ENCODE measurements at regions not wholly inside any gene's neighbourhood (a gene's known extent, or its start where the extent isn't known, plus 50 kb on each side); places are given as distances from the start of the nearest gene placed in this dataset.

DNA sequence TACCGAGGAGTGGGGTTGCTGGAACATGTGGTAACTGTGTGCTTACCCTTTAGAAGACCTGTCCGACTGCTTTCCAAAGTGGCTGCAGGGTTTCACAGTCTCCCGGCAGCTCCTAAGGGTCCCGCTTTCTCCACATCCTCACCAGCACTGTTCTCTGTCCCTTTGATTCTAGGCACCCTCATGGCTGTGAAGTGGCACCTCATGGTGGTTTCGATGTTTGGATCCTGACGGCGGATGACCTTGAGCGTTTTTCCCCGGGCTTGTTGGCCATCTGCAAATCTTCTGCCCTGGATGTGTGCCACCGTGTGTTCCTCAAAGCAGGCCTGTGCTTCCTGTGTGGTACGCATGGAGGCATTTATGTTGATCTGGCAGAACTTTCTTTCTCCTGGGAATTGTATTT lies 292.5 kb upstream of the HDAC4 start:
- H3K36me3 ChIP-seq (ENCODE audit: control insufficient read depth in 2 of 2, insufficient read depth in 2 of 2, low read length in 1 of 2): no peaks in the 10 kb centered on the region
- no peak for DNase-seq (ENCODE audit: low read depth in 6 of 9, low spot score in 9 of 9)

GRCh38 chr2:239692919-239693318 lies 292.1 kb upstream of the HDAC4 start:
- peaks cover 0 to 4% of the 10 kb centered on the region in 2 donors for H3K9me3 ChIP-seq (ENCODE audit: control insufficient read depth in 2 of 2, insufficient read depth in 1 of 2, low read length in 1 of 2)
- DNase-seq (ENCODE audit: low read depth in 6 of 9, low spot score in 9 of 9): no peak
- H3K4me1 ChIP-seq (ENCODE audit: control insufficient read depth in 2 of 2, insufficient read depth in 2 of 2, low read length in 2 of 2): peaks cover 0 to 2% of the 10 kb centered on the region in 2 donors
- no peak overlapping the region for H3K27ac ChIP-seq (ENCODE audit: low read depth in 1 of 2, low read length in 1 of 2)
- 95% methylated on average over 7 of the region's 7 CpGs for WGBS
- no peaks in the 10 kb centered on the region for H3K36me3 ChIP-seq (ENCODE audit: control insufficient read depth in 2 of 2, insufficient read depth in 2 of 2, low read length in 1 of 2)
- H3K27me3 ChIP-seq (ENCODE audit: control insufficient read depth in 2 of 2, insufficient read depth in 1 of 2, low read length in 1 of 2): peaks cover 2 to 3% of the 10 kb centered on the region in 2 donors
- no peak overlapping the region for H3K4me3 ChIP-seq (ENCODE audit: low read length in 2 of 2)

More for the DNA sequence above, 292.5 kb upstream of the HDAC4 start:
- Histone ChIP-seq H3K27ac (ENCODE audit: low read depth in 1 of 2, low read length in 1 of 2) (no peak overlapping the region), H3K9me3 (ENCODE audit: control insufficient read depth in 2 of 2, insufficient read depth in 1 of 2, low read length in 1 of 2) (peaks cover 0 to 4% of the 10 kb centered on the region in 2 donors), H3K4me3 (ENCODE audit: low read length in 2 of 2) (no peak overlapping the region), H3K27me3 (ENCODE audit: control insufficient read depth in 2 of 2, insufficient read depth in 1 of 2, low read length in 1 of 2) (peaks cover 0 to 2% of the 10 kb centered on the region in 2 donors), H3K4me1 (ENCODE audit: control insufficient read depth in 2 of 2, insufficient read depth in 2 of 2, low read length in 2 of 2) (peaks cover 0 to 2% of the 10 kb centered on the region in 2 donors)
- 94% methylated on average over 11 of the region's 11 CpGs for WGBS

DNA sequence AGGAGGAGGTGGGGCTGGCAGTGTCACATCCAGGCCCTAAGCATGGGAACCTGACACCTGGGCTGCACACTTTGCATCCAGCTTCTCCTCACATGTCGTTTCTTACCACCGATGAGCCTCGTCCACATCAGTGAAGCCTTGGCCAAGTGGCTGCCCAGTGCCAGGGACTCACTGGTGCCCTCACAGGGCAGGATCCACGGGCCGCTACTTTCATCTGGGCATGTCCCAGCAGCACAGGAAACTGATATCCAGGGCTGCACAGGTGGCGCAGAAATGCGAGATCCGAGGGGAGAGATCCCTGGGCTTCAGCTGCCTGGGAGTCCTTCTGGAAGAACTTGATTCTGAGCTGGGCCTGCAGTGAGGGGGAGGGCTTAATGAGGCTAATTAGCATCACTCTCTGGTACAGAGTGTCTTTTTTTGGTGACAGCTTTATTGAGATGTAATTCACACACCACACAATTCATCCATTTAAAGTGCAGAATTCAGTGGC lies 291.6 kb upstream of the HDAC4 start:
- no peak overlapping the region for H3K4me3 ChIP-seq (ENCODE audit: low read length in 2 of 2)
- WGBS: 92% methylated on average over 8 of the region's 8 CpGs
- no peak for DNase-seq (ENCODE audit: low read depth in 6 of 9, low spot score in 9 of 9)

DNA sequence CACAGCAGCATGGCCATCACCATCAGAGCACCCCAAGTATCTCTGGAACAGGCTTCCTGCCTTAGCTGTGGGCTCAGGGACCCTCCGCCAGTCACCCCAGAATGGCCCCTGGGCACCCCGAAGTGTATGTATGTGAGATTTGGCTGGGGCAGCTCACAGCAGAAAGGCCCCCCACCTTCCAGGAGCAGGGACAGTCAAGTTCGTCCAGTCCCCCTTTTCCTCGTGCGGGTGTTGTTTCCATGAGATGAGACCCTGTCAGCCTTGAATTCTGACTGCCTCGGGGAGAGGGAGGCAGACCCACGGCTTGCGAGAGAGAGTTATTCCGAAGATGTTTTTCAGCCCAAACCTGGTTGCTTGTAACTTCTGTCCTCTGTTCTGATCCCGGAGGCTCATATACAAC lies 290.9 kb upstream of the HDAC4 start:
- Histone ChIP-seq H3K27ac (ENCODE audit: low read depth in 1 of 2, low read length in 1 of 2) (no peak overlapping the region), H3K4me3 (ENCODE audit: low read length in 2 of 2) (no peak overlapping the region), H3K27me3 (ENCODE audit: control insufficient read depth in 2 of 2, insufficient read depth in 1 of 2, low read length in 1 of 2) (peaks cover 2 to 5% of the 10 kb centered on the region in 2 donors), H3K9me3 (ENCODE audit: control insufficient read depth in 2 of 2, insufficient read depth in 1 of 2, low read length in 1 of 2) (no peaks in the 10 kb centered on the region), H3K36me3 (ENCODE audit: control insufficient read depth in 2 of 2, insufficient read depth in 2 of 2, low read length in 1 of 2) (no peaks in the 10 kb centered on the region), H3K4me1 (ENCODE audit: control insufficient read depth in 2 of 2, insufficient read depth in 2 of 2, low read length in 2 of 2) (peaks cover 0 to 2% of the 10 kb centered on the region in 2 donors)
- 95% methylated on average over 10 of the region's 10 CpGs for WGBS
- no peak for DNase-seq (ENCODE audit: low read depth in 6 of 9, low spot score in 9 of 9)

More for the DNA sequence above, 291.6 kb upstream of the HDAC4 start:
- H3K4me1 ChIP-seq (ENCODE audit: control insufficient read depth in 2 of 2, insufficient read depth in 2 of 2, low read length in 2 of 2): peaks cover 0 to 2% of the 10 kb centered on the region in 2 donors
- no peaks in the 10 kb centered on the region for H3K36me3 ChIP-seq (ENCODE audit: control insufficient read depth in 2 of 2, insufficient read depth in 2 of 2, low read length in 1 of 2)
- no peaks in the 10 kb centered on the region for H3K9me3 ChIP-seq (ENCODE audit: control insufficient read depth in 2 of 2, insufficient read depth in 1 of 2, low read length in 1 of 2)
- peaks cover 2 to 4% of the 10 kb centered on the region in 2 donors for H3K27me3 ChIP-seq (ENCODE audit: control insufficient read depth in 2 of 2, insufficient read depth in 1 of 2, low read length in 1 of 2)
- no peak overlapping the region for H3K27ac ChIP-seq (ENCODE audit: low read depth in 1 of 2, low read length in 1 of 2)

DNA sequence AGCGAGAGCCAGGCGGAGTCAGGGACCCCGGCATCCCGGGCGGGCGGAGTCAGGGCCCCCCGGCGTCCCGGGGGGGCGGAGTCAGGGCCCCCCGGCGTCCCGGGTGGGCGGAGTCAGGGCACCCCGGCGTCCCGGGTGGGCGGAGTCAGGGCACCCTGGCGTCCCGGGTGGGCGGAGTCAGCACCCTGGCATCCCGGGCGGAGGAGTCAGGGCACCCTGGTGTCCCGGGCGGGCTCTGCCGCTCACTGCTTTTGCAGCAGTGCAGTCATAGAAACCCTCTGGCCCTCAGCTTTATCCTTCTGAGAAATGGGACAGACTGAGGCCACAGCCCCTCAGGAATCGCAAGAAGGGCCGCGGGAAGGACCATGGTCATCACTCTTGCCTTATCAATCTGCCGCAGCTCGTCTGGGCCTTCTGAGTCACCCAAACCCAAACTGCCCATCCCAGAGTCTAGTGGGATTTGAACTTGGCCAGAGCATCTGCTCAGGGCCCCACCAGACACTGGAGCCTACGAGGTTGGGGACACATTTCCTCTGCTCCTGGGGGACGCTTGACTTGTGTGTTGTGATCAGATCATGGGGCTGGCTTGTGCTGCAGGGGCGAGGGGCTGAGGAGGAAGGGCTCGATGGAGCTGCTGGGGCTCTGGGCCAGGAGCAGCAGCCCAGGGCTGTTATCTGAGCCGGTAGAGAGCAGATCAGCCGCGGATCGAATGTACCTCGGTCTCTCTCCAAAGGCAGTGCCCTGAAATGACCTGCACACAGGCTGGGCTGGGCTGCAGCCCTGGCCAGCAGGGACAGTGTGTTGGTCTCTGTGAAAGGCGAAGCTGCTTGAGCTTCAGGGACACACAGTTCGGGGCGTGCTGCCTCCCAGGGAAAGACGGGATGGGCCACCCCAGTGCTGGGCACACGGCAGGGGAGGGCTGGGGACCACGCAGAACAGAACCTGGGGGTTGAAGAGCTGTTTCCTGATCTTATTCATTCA lies 290.1 kb upstream of the HDAC4 start:
- peaks cover 2 to 5% of the 10 kb centered on the region in 2 donors for H3K27me3 ChIP-seq (ENCODE audit: control insufficient read depth in 2 of 2, insufficient read depth in 1 of 2, low read length in 1 of 2)
- H3K27ac ChIP-seq (ENCODE audit: low read depth in 1 of 2, low read length in 1 of 2): no peak overlapping the region
- WGBS: 93% methylated on average over 46 of the region's 46 CpGs
- no peak for DNase-seq (ENCODE audit: low read depth in 6 of 9, low spot score in 9 of 9)
- H3K4me3 ChIP-seq (ENCODE audit: low read length in 2 of 2): no peak overlapping the region
- no peaks in the 10 kb centered on the region for H3K9me3 ChIP-seq (ENCODE audit: control insufficient read depth in 2 of 2, insufficient read depth in 1 of 2, low read length in 1 of 2)
- peaks cover 0 to 2% of the 10 kb centered on the region in 2 donors for H3K4me1 ChIP-seq (ENCODE audit: control insufficient read depth in 2 of 2, insufficient read depth in 2 of 2, low read length in 2 of 2)
- no peaks in the 10 kb centered on the region for H3K36me3 ChIP-seq (ENCODE audit: control insufficient read depth in 2 of 2, insufficient read depth in 2 of 2, low read length in 1 of 2)

- 88% methylated on average over 5 of the region's 5 CpGs for WGBS
- no peaks in the 10 kb centered on the region for H3K36me3 ChIP-seq (ENCODE audit: control insufficient read depth in 2 of 2, insufficient read depth in 2 of 2, low read length in 1 of 2)
- peaks cover 0 to 2% of the 10 kb centered on the region in 2 donors for H3K4me1 ChIP-seq (ENCODE audit: control insufficient read depth in 2 of 2, insufficient read depth in 2 of 2, low read length in 2 of 2)
- H3K4me3 ChIP-seq (ENCODE audit: low read length in 2 of 2): no peak overlapping the region
- H3K27me3 ChIP-seq (ENCODE audit: control insufficient read depth in 2 of 2, insufficient read depth in 1 of 2, low read length in 1 of 2): peaks cover 2 to 7% of the 10 kb centered on the region in 2 donors
- no peaks in the 10 kb centered on the region for H3K9me3 ChIP-seq (ENCODE audit: control insufficient read depth in 2 of 2, insufficient read depth in 1 of 2, low read length in 1 of 2)
- H3K27ac ChIP-seq (ENCODE audit: low read depth in 1 of 2, low read length in 1 of 2): no peak overlapping the region
- DNase-seq (ENCODE audit: low read depth in 6 of 9, low spot score in 9 of 9): no peak
Measured at GRCh38 chr2:239689985-239690384, 289.2 kb upstream of the HDAC4 start.

DNA sequence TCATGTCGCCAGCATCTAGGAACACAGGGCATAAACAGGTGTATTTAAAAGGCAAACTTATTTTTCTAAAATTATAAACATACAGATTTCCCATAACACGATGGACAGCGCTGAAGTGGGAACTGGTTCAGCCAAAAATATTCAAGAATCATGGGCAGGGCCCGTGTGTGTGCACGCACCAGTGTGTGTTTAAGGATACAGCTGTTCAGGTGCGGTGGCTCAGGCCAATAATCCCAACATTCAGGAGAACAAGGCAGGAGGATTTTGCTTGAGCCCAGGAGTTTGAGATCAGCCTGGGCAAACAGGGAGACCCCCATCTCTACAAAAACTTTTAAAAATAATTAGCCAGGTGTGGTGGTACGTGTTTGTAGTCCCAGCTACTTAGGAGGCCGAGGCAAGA lies 288.6 kb upstream of the HDAC4 start:
- Histone ChIP-seq H3K4me1 (ENCODE audit: control insufficient read depth in 2 of 2, insufficient read depth in 2 of 2, low read length in 2 of 2) (peaks cover 0 to 2% of the 10 kb centered on the region in 2 donors), H3K9me3 (ENCODE audit: control insufficient read depth in 2 of 2, insufficient read depth in 1 of 2, low read length in 1 of 2) (no peaks in the 10 kb centered on the region), H3K36me3 (ENCODE audit: control insufficient read depth in 2 of 2, insufficient read depth in 2 of 2, low read length in 1 of 2) (no peaks in the 10 kb centered on the region), H3K27ac (ENCODE audit: low read depth in 1 of 2, low read length in 1 of 2) (no peak overlapping the region), H3K27me3 (ENCODE audit: control insufficient read depth in 2 of 2, insufficient read depth in 1 of 2, low read length in 1 of 2) (peaks cover 2 to 7% of the 10 kb centered on the region in 2 donors), H3K4me3 (ENCODE audit: low read length in 2 of 2) (no peak overlapping the region)
- DNase-seq (ENCODE audit: low read depth in 6 of 9, low spot score in 9 of 9): no peak
- WGBS: 92% methylated on average over 8 of the region's 8 CpGs

- H3K27ac ChIP-seq (ENCODE audit: low read depth in 1 of 2, low read length in 1 of 2): no peak overlapping the region
Measured at GRCh38 chr2:239688840-239689239, 288.0 kb upstream of the HDAC4 start.

DNA sequence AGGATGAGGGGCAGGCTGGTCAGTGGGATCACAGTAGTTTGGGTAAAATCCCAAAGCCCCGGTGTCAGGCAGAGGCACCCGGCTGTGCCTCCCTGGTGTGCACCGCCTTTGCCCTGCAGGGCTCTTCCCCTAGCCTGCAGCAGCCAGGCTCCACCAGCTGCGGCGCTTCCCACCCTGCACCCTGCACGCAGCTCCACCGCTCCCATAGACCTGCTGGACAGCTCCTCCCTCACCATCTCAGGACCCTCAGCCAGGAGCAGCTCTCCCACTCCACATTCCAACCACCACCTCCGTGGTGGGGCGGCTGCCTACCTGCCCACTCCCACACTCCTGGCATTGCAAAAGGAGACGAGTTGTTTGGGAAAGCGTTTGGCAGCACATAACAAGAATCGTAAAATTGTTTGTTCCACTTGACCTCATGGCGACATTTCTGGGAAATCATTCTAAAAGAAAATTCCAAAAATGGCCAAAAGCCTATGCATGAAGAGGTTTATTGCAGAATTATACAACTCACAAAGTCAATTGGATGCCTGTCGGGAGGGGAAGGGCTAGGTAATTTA lies 287.4 kb upstream of the HDAC4 start:
- H3K27me3 ChIP-seq (ENCODE audit: control insufficient read depth in 2 of 2, insufficient read depth in 1 of 2, low read length in 1 of 2): peaks cover 2 to 7% of the 10 kb centered on the region in 2 donors
- peaks cover 0 to 2% of the 10 kb centered on the region in 2 donors for H3K4me1 ChIP-seq (ENCODE audit: control insufficient read depth in 2 of 2, insufficient read depth in 2 of 2, low read length in 2 of 2)
- H3K36me3 ChIP-seq (ENCODE audit: control insufficient read depth in 2 of 2, insufficient read depth in 2 of 2, low read length in 1 of 2): no peaks in the 10 kb centered on the region
- no peaks in the 10 kb centered on the region for H3K9me3 ChIP-seq (ENCODE audit: control insufficient read depth in 2 of 2, insufficient read depth in 1 of 2, low read length in 1 of 2)
- peak in 1 of 9 donors; percentile 18 for DNase-seq (ENCODE audit: low read depth in 6 of 9, low spot score in 9 of 9)
- H3K27ac ChIP-seq (ENCODE audit: low read depth in 1 of 2, low read length in 1 of 2): no peak overlapping the region
- no peak overlapping the region for H3K4me3 ChIP-seq (ENCODE audit: low read length in 2 of 2)
- 79% methylated on average over 14 of the region's 14 CpGs for WGBS

More at GRCh38 chr2:239688840-239689239, 288.0 kb upstream of the HDAC4 start:
- Histone ChIP-seq H3K27me3 (ENCODE audit: control insufficient read depth in 2 of 2, insufficient read depth in 1 of 2, low read length in 1 of 2) (peaks cover 2 to 7% of the 10 kb centered on the region in 2 donors), H3K36me3 (ENCODE audit: control insufficient read depth in 2 of 2, insufficient read depth in 2 of 2, low read length in 1 of 2) (no peaks in the 10 kb centered on the region), H3K9me3 (ENCODE audit: control insufficient read depth in 2 of 2, insufficient read depth in 1 of 2, low read length in 1 of 2) (no peaks in the 10 kb centered on the region), H3K4me1 (ENCODE audit: control insufficient read depth in 2 of 2, insufficient read depth in 2 of 2, low read length in 2 of 2) (peaks cover 0 to 2% of the 10 kb centered on the region in 2 donors), H3K4me3 (ENCODE audit: low read length in 2 of 2) (no peak overlapping the region)
- 87% methylated on average over 9 of the region's 9 CpGs for WGBS
- no peak for DNase-seq (ENCODE audit: low read depth in 6 of 9, low spot score in 9 of 9)
